ENCODE measurements at regions not wholly inside any gene's neighbourhood (a gene's known extent, or its start where the extent isn't known, plus 50 kb on each side); places are given as distances from the start of the nearest gene placed in this dataset.

DNA sequence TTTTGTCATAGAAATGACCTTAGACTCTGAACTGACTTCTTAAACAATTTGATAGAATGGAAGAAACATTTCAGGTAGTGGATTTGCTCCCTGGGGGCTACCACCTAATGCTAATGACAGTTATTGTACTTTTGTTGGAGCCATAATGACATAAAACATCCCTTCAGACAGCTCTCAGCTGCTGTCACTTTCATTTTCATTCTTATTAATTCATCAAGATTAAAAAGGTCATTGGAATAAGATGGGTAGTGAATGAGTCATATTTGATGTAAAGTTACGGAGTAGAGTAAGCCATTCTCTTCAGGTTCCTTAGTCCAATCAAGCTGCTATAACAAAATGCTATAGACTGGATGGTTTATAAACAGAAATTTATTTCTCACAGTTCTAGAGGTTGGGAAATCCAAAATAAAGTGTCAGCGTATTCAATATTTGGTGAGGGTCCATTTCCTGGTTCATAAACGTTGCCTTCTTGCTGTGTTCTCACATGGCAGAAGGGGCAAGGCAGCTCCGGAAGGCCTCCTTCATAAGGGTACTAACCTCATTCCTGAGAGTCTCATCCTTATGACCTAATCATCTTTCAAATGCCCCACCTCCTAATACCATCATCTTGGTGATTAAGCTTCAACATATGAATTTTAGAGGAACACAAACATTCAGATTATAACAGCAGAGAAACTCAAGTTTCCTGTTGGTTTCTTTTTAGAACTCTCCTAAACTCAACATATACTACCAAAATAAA lies 268.5 kb downstream of the ARAP2 start:
- no peak for ATAC-seq (ENCODE audit: low FRiP score)
- TF ChIP-seq, protein P1, sequence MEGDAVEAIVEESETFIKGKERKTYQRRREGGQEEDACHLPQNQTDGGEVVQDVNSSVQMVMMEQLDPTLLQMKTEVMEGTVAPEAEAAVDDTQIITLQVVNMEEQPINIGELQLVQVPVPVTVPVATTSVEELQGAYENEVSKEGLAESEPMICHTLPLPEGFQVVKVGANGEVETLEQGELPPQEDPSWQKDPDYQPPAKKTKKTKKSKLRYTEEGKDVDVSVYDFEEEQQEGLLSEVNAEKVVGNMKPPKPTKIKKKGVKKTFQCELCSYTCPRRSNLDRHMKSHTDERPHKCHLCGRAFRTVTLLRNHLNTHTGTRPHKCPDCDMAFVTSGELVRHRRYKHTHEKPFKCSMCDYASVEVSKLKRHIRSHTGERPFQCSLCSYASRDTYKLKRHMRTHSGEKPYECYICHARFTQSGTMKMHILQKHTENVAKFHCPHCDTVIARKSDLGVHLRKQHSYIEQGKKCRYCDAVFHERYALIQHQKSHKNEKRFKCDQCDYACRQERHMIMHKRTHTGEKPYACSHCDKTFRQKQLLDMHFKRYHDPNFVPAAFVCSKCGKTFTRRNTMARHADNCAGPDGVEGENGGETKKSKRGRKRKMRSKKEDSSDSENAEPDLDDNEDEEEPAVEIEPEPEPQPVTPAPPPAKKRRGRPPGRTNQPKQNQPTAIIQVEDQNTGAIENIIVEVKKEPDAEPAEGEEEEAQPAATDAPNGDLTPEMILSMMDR (IDR thresholded peaks at IDR 0.05) = no peak
- no peak for DNase-seq (ENCODE audit: low spot score)

DNA sequence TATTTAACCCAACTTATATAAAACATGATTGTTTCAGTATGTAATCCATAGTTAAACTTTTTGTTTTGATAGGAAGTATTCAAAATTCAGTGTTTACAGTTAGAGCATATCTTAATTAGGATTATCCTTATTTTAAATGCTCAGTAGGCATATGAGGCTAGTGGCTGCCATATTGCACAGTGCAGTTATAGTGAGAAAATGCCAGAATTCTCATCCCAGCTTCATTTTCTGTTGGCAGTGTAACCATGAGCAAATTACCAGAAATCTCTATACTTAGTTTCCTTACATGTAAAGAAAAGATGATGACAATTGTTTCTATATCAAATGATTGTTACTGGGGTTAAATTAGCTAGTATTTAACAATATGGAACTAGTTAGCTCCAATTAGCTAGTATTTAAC lies 265.8 kb downstream of the ARAP2 start:
- DNase-seq (ENCODE audit: low spot score) (no peak), ATAC-seq (ENCODE audit: low FRiP score) (no peak)

DNA sequence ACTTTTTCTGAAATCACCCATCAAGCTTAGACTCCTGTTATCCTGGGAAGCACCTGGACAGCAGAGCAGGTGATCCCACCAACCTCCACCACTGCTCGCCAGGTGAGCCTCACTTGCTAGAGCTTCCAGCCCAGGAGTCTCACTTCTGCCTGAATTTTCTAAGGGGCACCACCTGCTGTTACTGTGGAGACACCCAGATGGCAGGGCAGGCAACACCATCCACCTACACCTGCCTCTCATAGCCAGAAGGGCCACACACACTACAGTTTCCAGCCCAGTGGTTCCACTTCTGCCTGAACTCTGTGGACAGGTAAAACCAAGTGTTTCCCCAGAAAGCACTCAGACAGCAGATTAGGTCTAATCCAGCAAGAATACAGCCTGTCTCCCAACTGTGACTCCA lies 262.0 kb downstream of the ARAP2 start:
- TF ChIP-seq, protein P1 (IDR thresholded peaks at IDR 0.05) = no peak

More for the DNA sequence above, 265.8 kb downstream of the ARAP2 start:
- TF ChIP-seq, protein P1 (IDR thresholded peaks at IDR 0.05) = no peak

DNA sequence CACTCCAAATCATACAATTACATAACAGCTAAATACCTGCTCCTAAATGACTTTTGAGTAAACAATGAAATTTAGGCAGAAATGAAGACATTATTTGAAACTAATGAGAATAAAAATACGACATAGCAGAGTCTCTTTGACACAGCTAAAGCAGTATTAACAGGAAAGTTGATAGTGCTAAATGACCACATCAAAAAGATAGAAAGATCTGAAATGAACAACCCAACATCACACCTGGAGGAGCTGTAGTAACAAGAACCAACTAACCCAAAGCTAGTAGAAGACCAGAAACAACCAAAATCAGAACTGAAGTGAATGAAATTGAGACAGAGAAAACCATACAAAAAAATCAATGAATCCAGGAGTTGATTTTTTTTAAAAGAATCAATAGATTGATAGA lies 257.8 kb downstream of the ARAP2 start:
- TF ChIP-seq, protein P1 (IDR thresholded peaks at IDR 0.05) = no peak
- DNase-seq (ENCODE audit: low spot score) = no peak
- no peak for ATAC-seq (ENCODE audit: low FRiP score)

More for the DNA sequence above, 262.0 kb downstream of the ARAP2 start:
- ATAC-seq (ENCODE audit: low FRiP score) (no peak), DNase-seq (ENCODE audit: low spot score) (no peak)

DNA sequence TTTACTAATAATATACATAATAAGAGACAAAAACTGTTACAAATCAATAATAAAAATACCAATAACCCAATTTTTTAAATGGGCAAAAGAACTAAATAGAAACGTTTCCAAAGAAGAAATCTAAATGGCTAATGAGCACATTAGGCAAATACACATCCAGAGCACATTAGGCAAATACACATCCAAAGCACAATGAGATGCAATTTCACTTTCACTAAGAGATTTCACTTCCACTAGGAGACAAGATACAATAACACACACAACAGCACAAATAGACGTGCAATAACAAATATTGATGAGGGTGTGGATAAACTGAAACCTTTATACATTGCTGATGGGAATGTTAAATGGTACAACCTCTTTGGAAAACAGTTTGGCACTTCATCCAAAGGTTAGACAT lies 250.7 kb downstream of the ARAP2 start:
- DNase-seq (ENCODE audit: low spot score) (no peak), ATAC-seq (ENCODE audit: low FRiP score) (no peak)
- TF ChIP-seq, protein P1 (IDR thresholded peaks at IDR 0.05) = no peak

DNA sequence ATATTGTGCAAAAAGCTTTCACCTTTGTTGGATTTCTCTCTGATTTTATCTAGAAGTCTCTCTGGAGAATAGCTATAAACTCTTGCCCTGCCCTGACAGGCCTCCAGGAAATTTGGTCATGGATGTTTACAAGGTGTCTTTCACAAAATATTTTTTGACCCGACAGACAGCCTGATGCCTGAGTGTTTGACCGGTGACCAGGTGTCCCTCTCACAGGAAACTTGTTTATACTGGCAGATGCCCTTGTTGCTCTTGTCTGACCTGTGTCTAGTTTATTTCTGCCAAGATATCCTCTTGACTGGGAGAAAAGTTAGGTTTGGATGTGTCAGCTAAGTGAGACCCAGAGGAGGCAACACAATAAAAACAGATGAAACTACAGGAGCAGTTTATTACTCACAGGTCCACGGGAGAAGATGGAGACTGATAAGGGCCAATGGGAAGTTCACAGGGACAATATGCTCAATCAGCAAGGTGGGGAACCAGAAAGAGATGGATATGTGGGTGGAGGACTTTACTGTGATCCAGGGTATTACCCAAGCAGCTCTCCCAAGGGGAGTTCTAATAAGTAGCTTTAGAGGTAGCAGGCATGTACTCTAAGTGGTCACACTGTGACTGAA lies 243.3 kb downstream of the ARAP2 start:
- TF ChIP-seq, protein P1 (IDR thresholded peaks at IDR 0.05) = no peak
- DNase-seq (ENCODE audit: low spot score) (no peak), ATAC-seq (ENCODE audit: low FRiP score) (no peak)

DNA sequence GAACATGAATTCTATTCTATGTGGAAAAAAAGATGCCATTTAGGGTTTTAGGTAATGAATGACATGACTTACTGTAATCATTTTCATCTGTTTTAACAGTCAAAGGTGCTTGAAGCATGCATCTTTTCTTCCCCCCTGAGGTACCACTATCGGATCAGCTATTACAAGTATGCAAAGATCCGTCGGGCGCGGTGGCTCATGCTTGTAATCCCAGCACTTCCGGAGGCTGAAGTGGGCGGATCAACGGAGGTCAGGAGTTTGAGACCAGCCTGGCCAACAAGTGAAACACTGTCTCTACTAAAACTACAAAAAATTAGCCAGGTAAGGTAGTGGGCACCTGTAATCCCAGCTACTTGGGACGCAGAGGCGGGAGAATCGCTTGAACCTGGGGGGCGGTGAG lies 241.3 kb downstream of the ARAP2 start:
- DNase-seq (ENCODE audit: low spot score) = no peak
- ATAC-seq (ENCODE audit: low FRiP score) = no peak
- TF ChIP-seq, protein P1 (IDR thresholded peaks at IDR 0.05) = no peak

Data from omental fat pad (tissue), 3 donors.